ENCODE measurements at regions not wholly inside any gene's neighbourhood (a gene's known extent, or its start where the extent isn't known, plus 50 kb on each side); places are given as distances from the start of the nearest gene placed in this dataset.
"Not testable (repeated sequence)": the region's sequence is repeated elsewhere in the genome, so short reads cannot be mapped to it uniquely, and the experiment has no call there.

- DNase-seq, result no peak
Measured at GRCh38 chr12:100083308-100083707, 59.4 kb downstream of the BLTP3B start.

DNA sequence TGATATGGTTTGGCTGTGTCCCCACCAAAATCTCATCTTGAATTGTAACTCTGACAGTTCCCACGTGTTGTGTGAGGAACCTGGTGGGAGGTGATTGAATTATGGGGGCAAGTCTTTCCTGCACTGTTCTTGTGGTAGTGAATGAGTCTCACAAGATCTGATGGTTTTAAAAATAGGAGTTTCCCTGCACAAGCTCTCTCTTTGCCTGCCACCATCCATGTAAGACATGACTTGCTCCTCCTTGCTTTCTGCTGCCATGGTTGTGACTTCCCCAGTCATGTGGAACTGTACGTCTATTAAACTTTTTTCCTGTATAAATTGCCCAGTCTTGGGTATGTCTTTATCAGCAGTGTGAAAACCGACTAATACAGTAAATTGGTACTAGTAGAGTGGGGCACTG, 63.9 kb downstream of the BLTP3B start:
- DNase-seq, result not testable (repeated sequence)

- peak; percentile 6 for DNase-seq
Measured at GRCh38 chr12:100077367-100077766, 65.3 kb downstream of the BLTP3B start.

- no peak for DNase-seq
Measured at GRCh38 chr12:100075598-100075997, 67.1 kb downstream of the BLTP3B start.

GRCh38 chr12:100069795-100070194, 72.9 kb downstream of the BLTP3B start:
- DNase-seq, result no peak

GRCh38 chr12:100068305-100068704, 74.4 kb downstream of the BLTP3B start:
- no peak for DNase-seq

- no peak for DNase-seq
Measured at GRCh38 chr12:100061814-100062213, 77.1 kb upstream of the ANKS1B start.

DNA sequence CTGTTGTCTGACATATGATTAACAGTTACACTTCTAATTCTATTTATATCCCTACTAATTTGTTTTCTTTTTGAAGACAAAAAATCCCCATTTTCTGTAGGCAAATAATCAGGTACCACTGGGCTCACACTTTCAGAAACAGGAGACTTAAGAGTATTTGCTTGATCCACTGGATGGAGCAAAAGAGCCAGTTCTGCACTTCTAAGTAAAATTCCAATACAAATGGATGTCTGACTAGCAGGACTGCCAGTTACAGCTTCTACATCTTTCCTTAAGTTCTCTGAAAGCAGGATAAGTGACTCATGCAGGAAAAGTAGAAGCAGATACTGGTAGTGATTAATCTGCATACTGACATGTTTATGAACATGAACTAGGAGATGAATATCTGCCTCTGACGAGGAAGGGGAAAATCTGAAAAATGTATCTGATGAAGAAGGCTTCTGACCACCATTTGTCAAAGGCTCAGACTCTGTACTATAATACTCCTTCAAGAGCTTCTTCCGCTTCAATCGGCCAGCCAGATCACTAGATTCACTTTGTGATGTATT, 73.8 kb upstream of the ANKS1B start:
- DNase-seq, result no peak

DNA sequence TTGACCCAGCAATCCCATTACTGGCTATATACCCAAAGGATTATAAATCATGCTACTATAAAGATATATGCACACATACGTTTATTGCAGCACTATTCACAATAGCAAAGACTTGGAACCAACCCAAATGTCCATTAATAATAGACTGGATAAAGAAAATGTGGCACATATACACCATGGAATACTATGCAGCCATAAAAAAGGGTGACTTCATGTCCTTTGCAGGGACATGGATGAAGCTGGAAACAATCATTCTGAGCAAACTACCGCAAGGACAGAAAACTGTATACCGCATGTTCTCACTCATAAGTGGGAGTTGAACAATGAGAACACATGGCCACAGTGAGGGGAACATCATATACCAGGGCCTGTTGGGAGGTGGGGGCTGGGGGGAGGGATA, 61.5 kb upstream of the ANKS1B start:
- not testable (repeated sequence) for DNase-seq

DNA sequence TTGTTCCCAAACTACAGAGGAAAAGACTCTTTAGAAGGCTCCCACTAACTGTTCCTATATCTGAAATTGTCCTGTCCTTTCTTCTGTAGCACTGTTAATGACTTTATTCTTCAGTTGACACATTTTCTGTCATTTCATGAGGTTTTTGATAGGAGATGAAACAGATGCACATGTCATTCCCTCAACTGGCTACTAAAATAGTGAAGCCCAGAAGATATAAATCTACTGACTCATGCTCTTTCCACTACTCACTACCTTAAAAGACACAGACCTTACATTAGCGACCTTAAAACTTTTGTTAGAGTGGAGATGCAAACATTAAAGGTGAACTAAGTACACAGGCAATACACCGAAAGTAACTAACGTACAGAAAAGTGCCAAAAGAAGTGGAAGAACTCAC, 59.5 kb upstream of the ANKS1B start:
- peak; percentile 47 for DNase-seq

DNA sequence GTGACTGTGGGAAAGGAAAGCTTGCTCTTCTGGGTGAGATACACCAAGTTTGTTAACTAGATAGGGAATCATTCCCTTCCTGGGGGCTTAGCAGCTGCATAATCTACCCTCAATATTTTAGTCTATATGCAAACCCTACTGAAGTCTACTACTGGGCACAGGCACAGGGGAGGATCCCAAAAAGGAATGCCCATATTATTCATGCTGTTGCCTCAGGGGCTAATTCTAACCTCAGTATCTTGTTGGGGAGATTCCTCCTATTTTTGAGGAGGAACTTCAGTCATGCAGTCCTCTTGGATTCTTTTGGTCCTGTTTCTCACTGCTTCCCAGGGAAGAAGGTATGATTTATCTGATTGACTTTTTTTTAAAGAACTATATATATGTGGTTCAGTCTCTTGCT, 58.9 kb upstream of the ANKS1B start:
- DNase-seq, result no peak

All from hematopoietic multipotent progenitor cell treated with erythropoietin and hydrocortisone succinate and interleukin-3 and kit ligand, for 6 days (in vitro differentiated cells).